Body of pancreas (tissue), 4 donors: ENCODE measurements at regions not wholly inside any gene's neighbourhood (a gene's known extent, or its start where the extent isn't known, plus 50 kb on each side); places are given as distances from the start of the nearest gene placed in this dataset.

ENCODE experiments used
- CTCF ChIP-seq, 7 experiments: fragments of 450-650 bp in 4 of 7; fragments of 200-600 bp in 3 of 7; sonication (generic) in 3 of 7; IDR thresholded peaks; one replicate each; pipeline ENCODE4 v1.5.1; 2016 to 2019; ENCODE audit warnings: antibody characterized with exemption in 7 of 7
- POLR2A ChIP-seq, 3 donors: fragments of 450-650 bp; IDR thresholded peaks; one replicate each; pipeline ENCODE4 v1.6.1; 2016; ENCODE audit warnings: antibody characterized with exemption in 3 of 3, mild to moderate bottlenecking in 2 of 3

- TF ChIP-seq CTCF (IDR thresholded peaks at IDR 0.05) (no peak), POLR2A (IDR thresholded peaks at IDR 0.05) (no peak)
Observed at GRCh38 chr4:84279678-84280077, 219.4 kb downstream of the NKX6-1 start.
